WTC11 (cell line): ENCODE measurements at regions not wholly inside any gene's neighbourhood (a gene's known extent, or its start where the extent isn't known, plus 50 kb on each side); places are given as distances from the start of the nearest gene placed in this dataset.

ENCODE experiments used
- ATF2 ChIP-seq: sonication (generic); formaldehyde crosslinking; IDR thresholded peaks from 2 replicates; pipeline ENCODE4 v1.8.1; 2022; ENCODE audit warnings: low read depth, missing genetic modification reagents, borderline replicate concordance
- ATF3 ChIP-seq: sonication (generic); formaldehyde crosslinking; conservative IDR thresholded peaks from 2 replicates; pipeline ENCODE4 v1.8.1; 2022; ENCODE audit warnings: mild to moderate bottlenecking, missing genetic modification reagents
- CBFB ChIP-seq: sonication (generic); formaldehyde crosslinking; IDR thresholded peaks from 2 replicates; pipeline ENCODE4 v1.8.1; 2022; ENCODE audit warnings: mild to moderate bottlenecking, low read depth, missing genetic modification reagents
- CTCF ChIP-seq: fragments of 200-600 bp; IDR thresholded peaks from 2 replicates; pipeline ENCODE4 v1.8.0; 2022; ENCODE audit warnings: antibody characterized with exemption
- E2F1 ChIP-seq: sonication (generic); formaldehyde crosslinking; IDR thresholded peaks from 2 replicates; pipeline ENCODE4 v1.8.0; 2022; ENCODE audit warnings: mild to moderate bottlenecking, missing genetic modification reagents
- E2F5 ChIP-seq: sonication (generic); formaldehyde crosslinking; IDR thresholded peaks from 2 replicates; pipeline ENCODE4 v1.8.1; 2022; ENCODE audit warnings: mild to moderate bottlenecking, moderate library complexity, missing genetic modification reagents
- ESRRA ChIP-seq: sonication (generic); formaldehyde crosslinking; IDR thresholded peaks from 2 replicates; pipeline ENCODE4 v1.8.1; 2022; ENCODE audit warnings: mild to moderate bottlenecking, missing genetic modification reagents, borderline replicate concordance
- ETV6 ChIP-seq: sonication (generic); formaldehyde crosslinking; IDR thresholded peaks from 2 replicates; pipeline ENCODE4 v1.8.1; 2022; ENCODE audit warnings: mild to moderate bottlenecking, missing genetic modification reagents
- JUN ChIP-seq: sonication (generic); formaldehyde crosslinking; IDR thresholded peaks from 2 replicates; pipeline ENCODE4 v1.8.0; 2023; ENCODE audit warnings: mild to moderate bottlenecking, missing genetic modification reagents
- MAX ChIP-seq: sonication (generic); formaldehyde crosslinking; IDR thresholded peaks from 2 replicates; pipeline ENCODE4 v1.8.0; 2022; ENCODE audit warnings: mild to moderate bottlenecking, missing genetic modification reagents
- NR1H2 ChIP-seq: sonication (generic); formaldehyde crosslinking; IDR thresholded peaks from 2 replicates; pipeline ENCODE4 v1.9.0; 2021; ENCODE audit warnings: mild to moderate bottlenecking, moderate library complexity, missing genetic modification reagents
- SMAD3 ChIP-seq: sonication (generic); formaldehyde crosslinking; IDR thresholded peaks from 2 replicates; pipeline ENCODE4 v1.8.0; 2022; ENCODE audit warnings: missing genetic modification reagents, mild to moderate bottlenecking, borderline replicate concordance
- SMAD4 ChIP-seq: sonication (generic); formaldehyde crosslinking; IDR thresholded peaks from 2 replicates; pipeline ENCODE4 v1.8.0; 2022; ENCODE audit warnings: mild to moderate bottlenecking, missing genetic modification reagents

- TF ChIP-seq E2F1 (CRISPR knock-in tag) (no peak), SMAD3 (CRISPR knock-in tag) (no peak), CTCF (no peak), SMAD4 (CRISPR knock-in tag) (no peak), ATF2 (no peak), NR1H2 (CRISPR knock-in tag) (no peak), JUN (CRISPR knock-in tag) (no peak), MAX (CRISPR knock-in tag) (no peak), CBFB (no peak), E2F5 (CRISPR knock-in tag) (no peak), ATF3 (CRISPR knock-in tag) (no peak), ESRRA (no peak), ETV6 (no peak)
Measured at GRCh38 chr12:87054226-87054625, 798.0 kb upstream of the MGAT4C start.
